ENCODE measurements at regions not wholly inside any gene's neighbourhood (a gene's known extent, or its start where the extent isn't known, plus 50 kb on each side); places are given as distances from the start of the nearest gene placed in this dataset.

GRCh38 chr4:125262502-125262901 lies 52.3 kb upstream of the FAT4 start:
- DNase-seq (ENCODE audit: low spot score), result no peak
- Histone ChIP-seq H3K27ac (no peak overlapping the region), H3K4me3 (no peak overlapping the region)
- no peak for TF ChIP-seq CTCF (IDR thresholded peaks at IDR 0.05)

- Histone ChIP-seq H3K27ac (no peak overlapping the region), H3K4me3 (no peak overlapping the region)
- TF ChIP-seq CTCF (IDR thresholded peaks at IDR 0.05), result no peak
- no peak for DNase-seq (ENCODE audit: low spot score)
Measured at GRCh38 chr4:125262079-125262478, 52.7 kb upstream of the FAT4 start.

- Histone ChIP-seq H3K27ac (no peak overlapping the region), H3K4me3 (no peak overlapping the region)
- TF ChIP-seq CTCF (IDR thresholded peaks at IDR 0.05), result no peak
- DNase-seq (ENCODE audit: low spot score), result no peak
Measured at GRCh38 chr4:125254106-125254505, 60.6 kb upstream of the FAT4 start.

GRCh38 chr4:125244848-125245450 lies 69.8 kb upstream of the FAT4 start:
- no peak for DNase-seq (ENCODE audit: low spot score)
- Histone ChIP-seq H3K4me3 (no peak overlapping the region), H3K27ac (no peak overlapping the region)
- peak; percentile 16 for TF ChIP-seq CTCF (IDR thresholded peaks at IDR 0.05)

- DNase-seq (ENCODE audit: low spot score), result no peak
- Histone ChIP-seq H3K27ac (no peak overlapping the region), H3K4me3 (no peak overlapping the region)
- TF ChIP-seq CTCF (IDR thresholded peaks at IDR 0.05), result no peak
Measured at GRCh38 chr4:125243789-125244397, 70.9 kb upstream of the FAT4 start.

- TF ChIP-seq CTCF (IDR thresholded peaks at IDR 0.05), result no peak
- DNase-seq (ENCODE audit: low spot score), result no peak
- Histone ChIP-seq H3K27ac (no peak overlapping the region), H3K4me3 (no peak overlapping the region)
Measured at GRCh38 chr4:125235971-125236370, 78.8 kb upstream of the FAT4 start.

GRCh38 chr4:125231661-125232060 lies 83.1 kb upstream of the FAT4 start:
- no peak for DNase-seq (ENCODE audit: low spot score)
- no peak for TF ChIP-seq CTCF (IDR thresholded peaks at IDR 0.05)
- Histone ChIP-seq H3K4me3 (no peak overlapping the region), H3K27ac (no peak overlapping the region)
